GM21360 (cell line): ENCODE measurements at regions not wholly inside any gene's neighbourhood (a gene's known extent, or its start where the extent isn't known, plus 50 kb on each side); places are given as distances from the start of the nearest gene placed in this dataset.

Experiments
- ATAC-seq: cut with Tn5 transposase; IDR thresholded peaks from one replicate; pipeline ENCODE4 v1.9.1; 2021; ENCODE audit warnings: mild to moderate bottlenecking, moderate library complexity; ENCODE audit not compliant: unreplicated experiment

- no peak for ATAC-seq
Observed at GRCh38 chr2:207474863-207475485, 54.8 kb upstream of the CREB1 start.

GRCh38 chr2:207475546-207475945 lies 54.2 kb upstream of the CREB1 start:
- ATAC-seq: no peak

DNA sequence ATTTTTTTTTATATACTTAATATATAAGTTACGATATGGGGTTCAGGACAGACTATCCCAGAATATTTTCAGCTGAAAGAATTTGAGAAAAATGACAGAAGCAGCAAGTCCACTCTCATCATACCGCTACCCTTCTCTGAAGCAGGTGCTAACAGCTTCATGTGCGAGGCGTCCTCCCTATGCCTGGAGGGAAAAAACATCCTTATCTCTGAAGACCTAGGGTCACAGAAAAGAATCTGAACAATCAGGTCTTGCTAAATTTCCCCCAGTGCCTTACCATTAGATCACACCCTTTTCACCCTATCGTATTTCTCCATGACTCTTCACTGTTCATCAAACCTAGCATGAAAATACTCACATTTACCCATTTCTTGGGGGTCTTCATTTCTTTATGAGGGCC lies 51.9 kb upstream of the CREB1 start:
- no peak for ATAC-seq

DNA sequence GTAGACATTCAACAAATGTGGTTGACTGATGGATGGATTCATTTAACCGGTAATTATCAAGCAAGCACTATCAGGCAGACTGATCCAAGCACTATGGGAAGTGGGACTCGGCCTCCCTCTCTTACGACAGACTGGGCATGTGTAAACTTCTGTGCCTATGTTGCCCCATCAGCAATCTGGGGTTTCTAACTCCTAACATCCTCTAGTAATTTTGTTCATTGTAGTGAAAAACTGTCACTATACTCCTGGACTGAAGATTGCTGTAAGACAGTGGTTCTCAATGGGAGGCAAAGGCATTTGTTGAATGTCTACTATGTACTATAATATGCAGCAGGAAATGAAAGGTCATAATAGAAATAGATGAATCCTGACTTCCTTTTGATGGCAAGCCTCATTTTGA lies 51.2 kb upstream of the CREB1 start:
- ATAC-seq: no peak

DNA sequence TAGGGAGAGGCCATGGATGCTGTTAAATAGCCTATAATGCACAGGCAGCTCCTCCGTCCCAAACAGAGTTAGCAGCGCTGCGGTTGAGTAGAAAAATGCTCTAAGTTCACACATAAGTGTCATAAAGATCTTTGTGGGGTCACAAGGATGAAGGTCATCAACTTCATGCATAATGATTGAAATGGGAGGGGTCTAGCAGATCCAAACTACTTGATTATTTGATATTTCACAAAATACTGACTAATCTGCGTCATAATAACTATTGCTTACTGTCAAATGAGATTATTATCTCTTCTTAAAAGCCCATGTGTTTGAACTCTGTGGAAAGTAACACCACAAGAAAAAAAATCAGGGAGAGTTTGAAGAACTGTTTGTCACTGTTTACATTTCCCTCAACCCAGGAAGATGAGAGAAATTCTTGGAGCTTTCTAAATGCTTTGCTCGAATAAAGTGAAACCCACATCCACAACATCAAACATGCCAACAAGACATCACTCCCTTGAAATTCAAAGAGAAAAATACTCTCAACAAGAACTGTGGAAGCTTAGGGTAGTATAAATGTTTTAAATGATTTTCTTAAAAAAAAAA lies 50.5 kb upstream of the CREB1 start:
- ATAC-seq: no peak
